ENCODE measurements at regions not wholly inside any gene's neighbourhood (a gene's known extent, or its start where the extent isn't known, plus 50 kb on each side); places are given as distances from the start of the nearest gene placed in this dataset.
A peak's percentile ranks its signal among the peaks of the same experiment; 100 is the strongest.

- no peak for DNase-seq
- Histone ChIP-seq H3K4me3 (ENCODE audit: low read depth, low read length) (no peak overlapping the region), H3K27ac (no peak overlapping the region), H3K36me3 (no peaks in the 10 kb centered on the region), H3K9me3 (ENCODE audit: severe bottlenecking) (no peaks in the 10 kb centered on the region), H3K27me3 (ENCODE audit: insufficient read depth, low read depth, severe bottlenecking) (peaks cover 89% of the 10 kb centered on the region)
- TF ChIP-seq, protein P1, sequence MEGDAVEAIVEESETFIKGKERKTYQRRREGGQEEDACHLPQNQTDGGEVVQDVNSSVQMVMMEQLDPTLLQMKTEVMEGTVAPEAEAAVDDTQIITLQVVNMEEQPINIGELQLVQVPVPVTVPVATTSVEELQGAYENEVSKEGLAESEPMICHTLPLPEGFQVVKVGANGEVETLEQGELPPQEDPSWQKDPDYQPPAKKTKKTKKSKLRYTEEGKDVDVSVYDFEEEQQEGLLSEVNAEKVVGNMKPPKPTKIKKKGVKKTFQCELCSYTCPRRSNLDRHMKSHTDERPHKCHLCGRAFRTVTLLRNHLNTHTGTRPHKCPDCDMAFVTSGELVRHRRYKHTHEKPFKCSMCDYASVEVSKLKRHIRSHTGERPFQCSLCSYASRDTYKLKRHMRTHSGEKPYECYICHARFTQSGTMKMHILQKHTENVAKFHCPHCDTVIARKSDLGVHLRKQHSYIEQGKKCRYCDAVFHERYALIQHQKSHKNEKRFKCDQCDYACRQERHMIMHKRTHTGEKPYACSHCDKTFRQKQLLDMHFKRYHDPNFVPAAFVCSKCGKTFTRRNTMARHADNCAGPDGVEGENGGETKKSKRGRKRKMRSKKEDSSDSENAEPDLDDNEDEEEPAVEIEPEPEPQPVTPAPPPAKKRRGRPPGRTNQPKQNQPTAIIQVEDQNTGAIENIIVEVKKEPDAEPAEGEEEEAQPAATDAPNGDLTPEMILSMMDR (IDR thresholded peaks at IDR 0.05; ENCODE audit: low read depth, low read length), result no peak
Measured at GRCh38 chr16:26951950-26952349, 114.8 kb upstream of the C16orf82 start.

- Histone ChIP-seq H3K36me3 (no peaks in the 10 kb centered on the region), H3K27ac (no peak overlapping the region), H3K9me3 (ENCODE audit: severe bottlenecking) (no peaks in the 10 kb centered on the region), H3K27me3 (ENCODE audit: insufficient read depth, low read depth, severe bottlenecking) (peaks cover 89% of the 10 kb centered on the region), H3K4me3 (ENCODE audit: low read depth, low read length) (no peak overlapping the region)
- TF ChIP-seq, protein P1 (IDR thresholded peaks at IDR 0.05; ENCODE audit: low read depth, low read length), result no peak
- DNase-seq, result no peak
Measured at GRCh38 chr16:26952411-26952810, 114.3 kb upstream of the C16orf82 start.

DNA sequence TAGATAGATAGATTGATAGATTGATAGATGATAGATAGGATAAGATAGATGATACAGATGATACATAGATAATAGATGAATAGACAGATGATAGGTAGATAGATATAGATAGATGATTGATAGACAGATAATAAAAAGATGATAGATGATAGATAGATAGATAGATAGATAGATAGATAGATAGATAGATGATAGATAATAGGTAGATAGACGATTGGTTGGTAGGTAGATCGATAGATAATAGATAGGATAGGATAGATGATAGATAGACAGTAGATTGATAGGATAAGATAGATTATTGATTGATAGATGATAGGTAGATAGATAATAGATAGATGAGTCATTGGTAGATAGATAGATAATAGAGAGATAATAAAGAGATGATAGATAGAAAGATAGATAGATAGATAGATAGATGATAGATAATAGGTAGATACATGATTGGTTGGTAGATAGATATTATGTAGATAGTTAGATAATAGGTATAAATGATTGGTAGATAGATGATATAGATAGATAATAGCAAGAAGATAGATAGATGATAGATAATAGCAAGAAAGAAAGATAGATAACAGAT is 109.4 kb upstream of the C16orf82 start:
- peaks cover 70% of the 10 kb centered on the region for H3K27me3 ChIP-seq (ENCODE audit: insufficient read depth, low read depth, severe bottlenecking)
- no peaks in the 10 kb centered on the region for H3K36me3 ChIP-seq

DNA sequence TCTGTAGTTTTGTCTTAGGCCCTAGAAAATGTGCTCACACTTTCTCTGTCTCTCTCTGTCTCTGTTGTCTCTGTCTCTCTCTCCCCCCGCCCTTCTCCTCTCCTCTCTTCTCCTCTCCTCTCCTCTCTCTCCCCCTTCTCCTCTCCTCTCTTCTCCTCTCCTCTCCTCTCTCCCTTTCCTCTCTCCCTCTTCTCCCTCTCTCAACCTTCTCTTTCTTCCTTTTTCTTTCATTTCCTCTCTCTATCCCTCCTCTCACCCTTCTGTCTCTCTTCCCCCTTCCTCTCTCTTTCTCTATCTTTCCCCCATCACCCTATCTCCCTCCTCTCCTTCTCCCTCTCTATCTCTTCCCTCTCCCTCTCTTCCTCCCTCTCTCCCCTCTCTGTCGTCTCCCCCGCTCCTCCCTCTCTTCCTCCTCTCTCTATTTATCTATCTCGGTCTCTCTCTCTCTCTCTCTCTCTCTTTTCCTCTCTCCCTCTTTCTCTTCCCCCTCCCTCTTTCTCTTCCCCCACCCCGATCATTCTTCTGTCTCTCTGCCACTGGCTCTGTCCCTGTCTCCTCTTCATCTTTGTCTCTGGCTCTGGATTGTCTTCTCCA is 107.2 kb upstream of the C16orf82 start:
- Histone ChIP-seq H3K27me3 (ENCODE audit: insufficient read depth, low read depth, severe bottlenecking) (peaks cover 70% of the 10 kb centered on the region), H3K9me3 (ENCODE audit: severe bottlenecking) (no peaks in the 10 kb centered on the region), H3K4me3 (ENCODE audit: low read depth, low read length) (no peak overlapping the region), H3K27ac (no peak overlapping the region), H3K36me3 (no peaks in the 10 kb centered on the region)
- DNase-seq, result no peak
- TF ChIP-seq, protein P1 (IDR thresholded peaks at IDR 0.05; ENCODE audit: low read depth, low read length), result no peak

More for the DNA sequence above, 109.4 kb upstream of the C16orf82 start:
- TF ChIP-seq, protein P1 (IDR thresholded peaks at IDR 0.05; ENCODE audit: low read depth, low read length), result no peak
- H3K4me3 ChIP-seq (ENCODE audit: low read depth, low read length), result no peak overlapping the region
- H3K9me3 ChIP-seq (ENCODE audit: severe bottlenecking), result no peaks in the 10 kb centered on the region
- DNase-seq, result no peak
- no peak overlapping the region for H3K27ac ChIP-seq

GRCh38 chr16:26961459-26961858 is 105.3 kb upstream of the C16orf82 start:
- H3K4me3 ChIP-seq (ENCODE audit: low read depth, low read length), result no peak overlapping the region
- no peak for DNase-seq
- TF ChIP-seq, protein P1 (IDR thresholded peaks at IDR 0.05; ENCODE audit: low read depth, low read length), result no peak
- H3K36me3 ChIP-seq, result no peaks in the 10 kb centered on the region
- H3K9me3 ChIP-seq (ENCODE audit: severe bottlenecking), result no peaks in the 10 kb centered on the region
- H3K27me3 ChIP-seq (ENCODE audit: insufficient read depth, low read depth, severe bottlenecking), result peaks cover 70% of the 10 kb centered on the region
- H3K27ac ChIP-seq, result no peak overlapping the region

- peak; percentile 15 for DNase-seq
- no peak overlapping the region for H3K4me3 ChIP-seq (ENCODE audit: low read depth, low read length)
Measured at GRCh38 chr16:26963109-26963508, 103.6 kb upstream of the C16orf82 start.

More at GRCh38 chr16:26963109-26963508, 103.6 kb upstream of the C16orf82 start:
- TF ChIP-seq, protein P1 (IDR thresholded peaks at IDR 0.05; ENCODE audit: low read depth, low read length), result peak; percentile 73
- no peaks in the 10 kb centered on the region for H3K36me3 ChIP-seq
- no peaks in the 10 kb centered on the region for H3K9me3 ChIP-seq (ENCODE audit: severe bottlenecking)
- H3K27ac ChIP-seq, result no peak overlapping the region
- peaks cover 71% of the 10 kb centered on the region for H3K27me3 ChIP-seq (ENCODE audit: insufficient read depth, low read depth, severe bottlenecking)

Measured in WERI-Rb-1 (cell line).